K562 (cell line): ENCODE measurements at regions not wholly inside any gene's neighbourhood (a gene's known extent, or its start where the extent isn't known, plus 50 kb on each side); places are given as distances from the start of the nearest gene placed in this dataset.

Source experiments
- ETV5 ChIP-seq: sonication (generic); formaldehyde crosslinking; IDR thresholded peaks from 2 replicates; pipeline ENCODE4 v1.4.0; 2020; ENCODE audit warnings: low read depth, mild to moderate bottlenecking, missing genetic modification reagents
- FOS ChIP-seq: IDR thresholded peaks from 3 replicates; pipeline ENCODE4 v1.6.1; 2011; ENCODE audit not compliant: insufficient read length; ENCODE audit errors: extremely low read depth
- HDAC8 ChIP-seq: fragments of 450-650 bp; IDR thresholded peaks from 2 replicates; pipeline ENCODE4 v1.6.1; 2016; ENCODE audit warnings: mild to moderate bottlenecking, missing genetic modification characterization, moderate library complexity, missing compliant biosample characterization
- NCOA4 ChIP-seq: fragments of 450-650 bp; IDR thresholded peaks from 2 replicates; pipeline ENCODE4 v1.6.1; 2018; ENCODE audit warnings: mild to moderate bottlenecking; ENCODE audit not compliant: partially characterized antibody
- POLR2AphosphoS5 ChIP-seq: IDR thresholded peaks from 2 replicates; pipeline ENCODE4 v1.6.1; 2011; ENCODE audit warnings: mild to moderate bottlenecking, low read depth, low read length, moderate library complexity; ENCODE audit not compliant: control insufficient read depth, insufficient read depth
- SLC30A9 ChIP-seq: fragments of 250-450 bp; sonication (Bioruptor Pico); IDR thresholded peaks from 2 replicates; pipeline ENCODE4 v1.8.0; 2022; ENCODE audit warnings: mild to moderate bottlenecking, moderate library complexity
- TBP ChIP-seq: optimal IDR thresholded peaks from 2 replicates; pipeline ENCODE3; 2011; ENCODE audit warnings: low read depth, low read length, improper control_type of control experiment
- ZKSCAN8 ChIP-seq: fragments of 200-800 bp; sonication (Bioruptor generic); IDR thresholded peaks from 2 replicates; pipeline ENCODE4 v1.6.1; 2016; ENCODE audit warnings: missing genetic modification characterization, missing compliant biosample characterization
- TF ChIP-seq, protein P1 (sequence below), 2 experiments: fragments of 450-650 bp; formaldehyde crosslinking in 1 of 2; IDR thresholded peaks; 2 replicates each; pipeline versions ENCODE4 v1.4.0 to v1.6.1; 2014 to 2020; ENCODE audit warnings: mild to moderate bottlenecking in 2 of 2, borderline replicate concordance in 1 of 2, low read depth in 1 of 2

DNA sequence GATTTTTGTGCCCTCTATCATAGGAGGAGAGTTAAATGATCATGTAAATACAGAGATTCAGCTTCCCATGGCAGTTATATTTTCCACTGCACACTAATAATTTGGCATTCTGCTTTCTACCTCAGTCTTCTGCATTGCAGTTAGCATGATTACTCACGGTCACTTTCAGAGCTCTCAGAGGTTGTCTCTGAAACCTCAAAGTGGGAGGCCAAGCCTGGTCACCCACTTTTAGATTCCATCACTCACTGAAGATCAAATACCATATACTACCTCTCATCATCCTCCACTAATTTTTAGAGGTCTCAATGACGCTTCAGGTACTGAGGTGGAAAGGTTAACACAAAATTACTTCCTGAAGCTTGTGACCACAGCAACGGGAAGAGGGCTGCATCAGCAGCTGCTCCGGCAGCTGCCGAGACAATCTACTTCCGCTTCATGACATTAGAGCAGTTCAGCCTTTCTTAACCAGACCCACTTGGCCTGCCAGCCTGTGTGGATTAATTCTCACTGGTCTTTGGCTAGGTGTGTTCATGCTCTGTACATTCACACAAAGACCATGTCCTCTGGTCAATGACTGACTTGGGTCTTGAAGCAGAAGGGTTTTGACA, 416.4 kb upstream of the PDZRN3 start (continued):
- TF ChIP-seq, protein P1, sequence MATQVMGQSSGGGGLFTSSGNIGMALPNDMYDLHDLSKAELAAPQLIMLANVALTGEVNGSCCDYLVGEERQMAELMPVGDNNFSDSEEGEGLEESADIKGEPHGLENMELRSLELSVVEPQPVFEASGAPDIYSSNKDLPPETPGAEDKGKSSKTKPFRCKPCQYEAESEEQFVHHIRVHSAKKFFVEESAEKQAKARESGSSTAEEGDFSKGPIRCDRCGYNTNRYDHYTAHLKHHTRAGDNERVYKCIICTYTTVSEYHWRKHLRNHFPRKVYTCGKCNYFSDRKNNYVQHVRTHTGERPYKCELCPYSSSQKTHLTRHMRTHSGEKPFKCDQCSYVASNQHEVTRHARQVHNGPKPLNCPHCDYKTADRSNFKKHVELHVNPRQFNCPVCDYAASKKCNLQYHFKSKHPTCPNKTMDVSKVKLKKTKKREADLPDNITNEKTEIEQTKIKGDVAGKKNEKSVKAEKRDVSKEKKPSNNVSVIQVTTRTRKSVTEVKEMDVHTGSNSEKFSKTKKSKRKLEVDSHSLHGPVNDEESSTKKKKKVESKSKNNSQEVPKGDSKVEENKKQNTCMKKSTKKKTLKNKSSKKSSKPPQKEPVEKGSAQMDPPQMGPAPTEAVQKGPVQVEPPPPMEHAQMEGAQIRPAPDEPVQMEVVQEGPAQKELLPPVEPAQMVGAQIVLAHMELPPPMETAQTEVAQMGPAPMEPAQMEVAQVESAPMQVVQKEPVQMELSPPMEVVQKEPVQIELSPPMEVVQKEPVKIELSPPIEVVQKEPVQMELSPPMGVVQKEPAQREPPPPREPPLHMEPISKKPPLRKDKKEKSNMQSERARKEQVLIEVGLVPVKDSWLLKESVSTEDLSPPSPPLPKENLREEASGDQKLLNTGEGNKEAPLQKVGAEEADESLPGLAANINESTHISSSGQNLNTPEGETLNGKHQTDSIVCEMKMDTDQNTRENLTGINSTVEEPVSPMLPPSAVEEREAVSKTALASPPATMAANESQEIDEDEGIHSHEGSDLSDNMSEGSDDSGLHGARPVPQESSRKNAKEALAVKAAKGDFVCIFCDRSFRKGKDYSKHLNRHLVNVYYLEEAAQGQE (IDR thresholded peaks at IDR 0.05; ENCODE audit: borderline replicate concordance): no peak
- TF ChIP-seq, protein P1 (CRISPR knock-in tag; IDR thresholded peaks at IDR 0.05; ENCODE audit: low read depth): no peak
- TF ChIP-seq SLC30A9 (CRISPR knock-in tag) (no peak), ZKSCAN8 (CRISPR knock-in tag) (no peak), ETV5 (CRISPR knock-in tag) (no peak), FOS (no peak), POLR2AphosphoS5 (no peak), HDAC8 (tag) (no peak), NCOA4 (no peak), TBP (no peak)
